ENCODE measurements at regions not wholly inside any gene's neighbourhood (a gene's known extent, or its start where the extent isn't known, plus 50 kb on each side); places are given as distances from the start of the nearest gene placed in this dataset.

- TF ChIP-seq, protein P1, sequence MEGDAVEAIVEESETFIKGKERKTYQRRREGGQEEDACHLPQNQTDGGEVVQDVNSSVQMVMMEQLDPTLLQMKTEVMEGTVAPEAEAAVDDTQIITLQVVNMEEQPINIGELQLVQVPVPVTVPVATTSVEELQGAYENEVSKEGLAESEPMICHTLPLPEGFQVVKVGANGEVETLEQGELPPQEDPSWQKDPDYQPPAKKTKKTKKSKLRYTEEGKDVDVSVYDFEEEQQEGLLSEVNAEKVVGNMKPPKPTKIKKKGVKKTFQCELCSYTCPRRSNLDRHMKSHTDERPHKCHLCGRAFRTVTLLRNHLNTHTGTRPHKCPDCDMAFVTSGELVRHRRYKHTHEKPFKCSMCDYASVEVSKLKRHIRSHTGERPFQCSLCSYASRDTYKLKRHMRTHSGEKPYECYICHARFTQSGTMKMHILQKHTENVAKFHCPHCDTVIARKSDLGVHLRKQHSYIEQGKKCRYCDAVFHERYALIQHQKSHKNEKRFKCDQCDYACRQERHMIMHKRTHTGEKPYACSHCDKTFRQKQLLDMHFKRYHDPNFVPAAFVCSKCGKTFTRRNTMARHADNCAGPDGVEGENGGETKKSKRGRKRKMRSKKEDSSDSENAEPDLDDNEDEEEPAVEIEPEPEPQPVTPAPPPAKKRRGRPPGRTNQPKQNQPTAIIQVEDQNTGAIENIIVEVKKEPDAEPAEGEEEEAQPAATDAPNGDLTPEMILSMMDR (IDR thresholded peaks at IDR 0.05; ENCODE audit: low read depth, low read length), result no peak
- H3K27me3 ChIP-seq, result no peaks in the 10 kb centered on the region
- no peak overlapping the region for H3K4me3 ChIP-seq (ENCODE audit: low read depth, low read length)
- no peaks in the 10 kb centered on the region; the same call in 1 of the 2 replicates for H3K9me3 ChIP-seq
- DNase-seq, result no peak
- H3K36me3 ChIP-seq, result no peaks in the 10 kb centered on the region
- no peaks in the 10 kb centered on the region for H3K4me1 ChIP-seq
These were observed 591.1 kb upstream of the C16orf82 start for GRCh38 chr16:26475596-26475995.

GRCh38 chr16:26491101-26491670 lies 575.5 kb upstream of the C16orf82 start:
- H3K4me3 ChIP-seq (ENCODE audit: low read depth, low read length), result no peak overlapping the region
- no peaks in the 10 kb centered on the region for H3K4me1 ChIP-seq
- H3K27me3 ChIP-seq, result no peaks in the 10 kb centered on the region
- no peak for DNase-seq
- H3K36me3 ChIP-seq, result no peaks in the 10 kb centered on the region
- 0 out of 2 replicates have a peak, but pooled peaks cover 2% of the 10 kb centered on the region for H3K9me3 ChIP-seq
- TF ChIP-seq, protein P1 (IDR thresholded peaks at IDR 0.05; ENCODE audit: low read depth, low read length), result no peak

DNA sequence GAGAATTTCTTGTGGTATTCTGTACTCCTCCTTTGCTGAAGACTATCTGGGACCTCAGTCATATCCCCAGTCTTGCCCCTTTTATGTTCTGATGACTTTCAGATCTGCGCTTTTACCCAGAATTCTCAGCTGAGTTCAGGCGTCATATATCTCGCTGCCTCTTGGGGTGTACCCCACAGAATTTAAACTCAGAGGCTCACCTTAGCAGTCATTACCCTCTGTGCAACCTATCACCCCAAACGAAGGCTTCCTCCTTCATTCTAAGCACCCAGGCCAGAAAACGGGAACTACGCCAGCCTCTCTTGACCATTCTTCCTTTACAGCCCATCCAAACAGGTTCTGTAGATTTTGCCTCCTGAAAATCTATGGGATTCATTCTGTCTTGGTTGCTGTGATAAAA lies 574.8 kb upstream of the C16orf82 start:
- no peaks in the 10 kb centered on the region for H3K9me3 ChIP-seq
- no peak overlapping the region for H3K4me3 ChIP-seq (ENCODE audit: low read depth, low read length)
- H3K36me3 ChIP-seq, result no peaks in the 10 kb centered on the region
- TF ChIP-seq, protein P1 (IDR thresholded peaks at IDR 0.05; ENCODE audit: low read depth, low read length), result no peak
- DNase-seq, result no peak
- H3K27me3 ChIP-seq, result no peaks in the 10 kb centered on the region
- no peaks in the 10 kb centered on the region for H3K4me1 ChIP-seq

DNA sequence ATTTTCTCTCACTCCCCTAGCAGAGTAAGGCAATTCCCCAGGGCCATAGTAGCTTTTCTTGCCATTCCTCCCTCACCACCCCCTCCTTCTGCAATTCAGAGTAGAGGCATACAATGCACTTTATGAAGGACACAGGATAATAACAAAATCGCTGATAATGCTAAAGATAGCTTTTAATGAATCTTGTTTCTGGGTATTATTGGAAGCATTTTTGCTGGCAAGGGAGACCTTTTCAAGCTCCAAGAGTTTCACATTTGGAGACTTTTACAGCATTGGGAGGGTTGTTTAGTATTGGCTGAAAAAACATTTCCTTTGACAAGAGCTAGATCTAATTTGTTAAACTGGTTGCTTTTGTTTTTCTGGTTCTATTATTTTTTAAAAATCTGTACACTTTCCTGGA lies 573.0 kb upstream of the C16orf82 start:
- TF ChIP-seq, protein P1 (IDR thresholded peaks at IDR 0.05; ENCODE audit: low read depth, low read length), result no peak
- H3K27me3 ChIP-seq, result no peaks in the 10 kb centered on the region
- H3K4me3 ChIP-seq (ENCODE audit: low read depth, low read length), result no peak overlapping the region
- no peaks in the 10 kb centered on the region for H3K36me3 ChIP-seq
- no peak for DNase-seq
- H3K4me1 ChIP-seq, result no peaks in the 10 kb centered on the region
- H3K9me3 ChIP-seq, result no peaks in the 10 kb centered on the region

- no peak for DNase-seq
- Histone ChIP-seq H3K9me3 (no peaks in the 10 kb centered on the region), H3K27me3 (no peaks in the 10 kb centered on the region), H3K36me3 (no peaks in the 10 kb centered on the region), H3K4me3 (ENCODE audit: low read depth, low read length) (no peak overlapping the region), H3K4me1 (no peaks in the 10 kb centered on the region)
- TF ChIP-seq, protein P1 (IDR thresholded peaks at IDR 0.05; ENCODE audit: low read depth, low read length), result no peak
These were observed 568.8 kb upstream of the C16orf82 start for GRCh38 chr16:26497896-26498295.

- TF ChIP-seq, protein P1 (IDR thresholded peaks at IDR 0.05; ENCODE audit: low read depth, low read length), result no peak
- DNase-seq, result no peak
- no peak overlapping the region for H3K4me3 ChIP-seq (ENCODE audit: low read depth, low read length)
These were observed 566.4 kb upstream of the C16orf82 start for GRCh38 chr16:26500326-26500725.

More at GRCh38 chr16:26500326-26500725, 566.4 kb upstream of the C16orf82 start:
- Histone ChIP-seq H3K4me1 (no peaks in the 10 kb centered on the region), H3K9me3 (no peaks in the 10 kb centered on the region), H3K36me3 (no peaks in the 10 kb centered on the region), H3K27me3 (no peaks in the 10 kb centered on the region)
